ENCODE measurements at regions not wholly inside any gene's neighbourhood (a gene's known extent, or its start where the extent isn't known, plus 50 kb on each side); places are given as distances from the start of the nearest gene placed in this dataset.
A peak's percentile ranks its signal among the peaks of the same experiment; 100 is the strongest.
"Not testable (repeated sequence)": the region's sequence is repeated elsewhere in the genome, so short reads cannot be mapped to it uniquely, and the experiment has no call there.

- Histone ChIP-seq H3K27ac (no peak overlapping the region), H3K36me3 (no peaks in the 10 kb centered on the region), H3K4me1 (no peaks in the 10 kb centered on the region), H3K9me3 (replicated peaks) (no peaks in the 10 kb centered on the region), H3K4me3 (no peak overlapping the region), H3K27me3 (no peaks in the 10 kb centered on the region)
- DNase-seq, result no peak
These were observed 468.7 kb upstream of the FLRT2 start for GRCh38 chr14:85061256-85061655.

- DNase-seq, result no peak
- Histone ChIP-seq H3K36me3 (no peaks in the 10 kb centered on the region), H3K27ac (no peak overlapping the region), H3K9me3 (replicated peaks) (no peaks in the 10 kb centered on the region), H3K27me3 (no peaks in the 10 kb centered on the region), H3K4me3 (no peak overlapping the region), H3K4me1 (no peaks in the 10 kb centered on the region)
These were observed 466.2 kb upstream of the FLRT2 start for GRCh38 chr14:85063747-85064146.

GRCh38 chr14:85071447-85071846, 458.5 kb upstream of the FLRT2 start:
- no peaks in the 10 kb centered on the region for H3K9me3 ChIP-seq (replicated peaks)
- no peak overlapping the region for H3K4me3 ChIP-seq
- H3K27ac ChIP-seq, result no peak overlapping the region
- no peak for DNase-seq
- no peaks in the 10 kb centered on the region for H3K27me3 ChIP-seq
- H3K4me1 ChIP-seq, result peaks cover 8% of the 10 kb centered on the region
- H3K36me3 ChIP-seq, result no peaks in the 10 kb centered on the region

- H3K4me3 ChIP-seq, result no peak overlapping the region
These were observed 455.0 kb upstream of the FLRT2 start for GRCh38 chr14:85074955-85075354.

GRCh38 chr14:85075694-85076476, 454.1 kb upstream of the FLRT2 start:
- H3K4me3 ChIP-seq, result no peak overlapping the region
- no peaks in the 10 kb centered on the region for H3K36me3 ChIP-seq
- H3K27ac ChIP-seq, result peak overlapping the region; percentile 65
- no peaks in the 10 kb centered on the region for H3K9me3 ChIP-seq (replicated peaks)
- peak in 1 of 2 experiments; percentile 26 for DNase-seq
- H3K27me3 ChIP-seq, result no peaks in the 10 kb centered on the region
- peaks cover 9% of the 10 kb centered on the region for H3K4me1 ChIP-seq

More at GRCh38 chr14:85074955-85075354, 455.0 kb upstream of the FLRT2 start:
- Histone ChIP-seq H3K27ac (no peak overlapping the region), H3K27me3 (no peaks in the 10 kb centered on the region), H3K36me3 (no peaks in the 10 kb centered on the region), H3K4me1 (peaks cover 9% of the 10 kb centered on the region), H3K9me3 (replicated peaks) (no peaks in the 10 kb centered on the region)
- no peak for DNase-seq

GRCh38 chr14:85077716-85078115, 452.2 kb upstream of the FLRT2 start:
- not testable (repeated sequence) for H3K9me3 ChIP-seq (replicated peaks); DNase-seq

GRCh38 chr14:85079842-85080730, 449.9 kb upstream of the FLRT2 start:
- Histone ChIP-seq H3K4me3 (no peak overlapping the region), H3K27ac (no peak overlapping the region), H3K4me1 (peaks cover 9% of the 10 kb centered on the region), H3K9me3 (replicated peaks) (no peaks in the 10 kb centered on the region), H3K36me3 (no peaks in the 10 kb centered on the region), H3K27me3 (no peaks in the 10 kb centered on the region)
- peak in 1 of 2 experiments; percentile 27 for DNase-seq

More at GRCh38 chr14:85077716-85078115, 452.2 kb upstream of the FLRT2 start:
- not testable (repeated sequence) for H3K4me1 ChIP-seq, H3K36me3 ChIP-seq, H3K27ac ChIP-seq, H3K27me3 ChIP-seq, H3K4me3 ChIP-seq

GRCh38 chr14:85084344-85084743, 445.6 kb upstream of the FLRT2 start:
- no peak for DNase-seq
- H3K9me3 ChIP-seq (replicated peaks), result no peaks in the 10 kb centered on the region
- H3K36me3 ChIP-seq, result no peaks in the 10 kb centered on the region
- no peaks in the 10 kb centered on the region for H3K4me1 ChIP-seq
- H3K27me3 ChIP-seq, result no peaks in the 10 kb centered on the region
- H3K4me3 ChIP-seq, result no peak overlapping the region
- no peak overlapping the region for H3K27ac ChIP-seq

- H3K27ac ChIP-seq, result no peak overlapping the region
- H3K9me3 ChIP-seq (replicated peaks), result no peaks in the 10 kb centered on the region
- no peaks in the 10 kb centered on the region for H3K4me1 ChIP-seq
- no peak overlapping the region for H3K4me3 ChIP-seq
- H3K27me3 ChIP-seq, result no peaks in the 10 kb centered on the region
- DNase-seq, result no peak
- H3K36me3 ChIP-seq, result no peaks in the 10 kb centered on the region
These were observed 444.0 kb upstream of the FLRT2 start for GRCh38 chr14:85085981-85086380.

- no peaks in the 10 kb centered on the region for H3K27me3 ChIP-seq
- no peak for DNase-seq
- H3K36me3 ChIP-seq, result no peaks in the 10 kb centered on the region
- H3K9me3 ChIP-seq (replicated peaks), result no peaks in the 10 kb centered on the region
- H3K4me3 ChIP-seq, result no peak overlapping the region
- no peaks in the 10 kb centered on the region for H3K4me1 ChIP-seq
- H3K27ac ChIP-seq, result no peak overlapping the region
These were observed 442.7 kb upstream of the FLRT2 start for GRCh38 chr14:85087201-85087600.

GRCh38 chr14:85088192-85088591, 441.8 kb upstream of the FLRT2 start:
- Histone ChIP-seq H3K36me3 (no peaks in the 10 kb centered on the region), H3K4me3 (no peak overlapping the region), H3K27me3 (no peaks in the 10 kb centered on the region), H3K27ac (no peak overlapping the region), H3K4me1 (no peaks in the 10 kb centered on the region), H3K9me3 (replicated peaks) (no peaks in the 10 kb centered on the region)
- DNase-seq, result no peak

- Histone ChIP-seq H3K4me3 (no peak overlapping the region), H3K27ac (no peak overlapping the region), H3K27me3 (no peaks in the 10 kb centered on the region), H3K9me3 (replicated peaks) (no peaks in the 10 kb centered on the region), H3K36me3 (no peaks in the 10 kb centered on the region), H3K4me1 (no peaks in the 10 kb centered on the region)
- DNase-seq, result no peak
These were observed 439.3 kb upstream of the FLRT2 start for GRCh38 chr14:85090681-85091080.

GRCh38 chr14:85093631-85094330, 436.2 kb upstream of the FLRT2 start:
- Histone ChIP-seq H3K36me3 (no peaks in the 10 kb centered on the region), H3K4me1 (no peaks in the 10 kb centered on the region), H3K27ac (no peak overlapping the region), H3K27me3 (no peaks in the 10 kb centered on the region), H3K4me3 (no peak overlapping the region), H3K9me3 (replicated peaks) (no peaks in the 10 kb centered on the region)
- DNase-seq, result no peak

GRCh38 chr14:85102591-85102990, 427.4 kb upstream of the FLRT2 start:
- Histone ChIP-seq H3K27ac (no peak overlapping the region), H3K9me3 (replicated peaks) (no peaks in the 10 kb centered on the region), H3K27me3 (no peaks in the 10 kb centered on the region), H3K36me3 (no peaks in the 10 kb centered on the region), H3K4me1 (no peaks in the 10 kb centered on the region; the same call in 1 of the 2 replicates), H3K4me3 (no peak overlapping the region)
- no peak for DNase-seq

- H3K9me3 ChIP-seq (replicated peaks), result no peaks in the 10 kb centered on the region
- H3K27ac ChIP-seq, result no peak overlapping the region
- no peak overlapping the region for H3K4me3 ChIP-seq
- H3K4me1 ChIP-seq, result no peaks in the 10 kb centered on the region; the same call in 1 of the 2 replicates
- no peak for DNase-seq
- no peaks in the 10 kb centered on the region for H3K27me3 ChIP-seq
- H3K36me3 ChIP-seq, result no peaks in the 10 kb centered on the region
These were observed 423.4 kb upstream of the FLRT2 start for GRCh38 chr14:85106506-85106905.
